ENCODE measurements at regions not wholly inside any gene's neighbourhood (a gene's known extent, or its start where the extent isn't known, plus 50 kb on each side); places are given as distances from the start of the nearest gene placed in this dataset.

GRCh38 chr1:193411714-193412113 is 225.3 kb upstream of the B3GALT2 start:
- TF ChIP-seq CTCF (conservative IDR thresholded peaks at IDR 0.05; ENCODE audit: control insufficient read depth, insufficient read depth, low read depth, low read length), result no peak
- H3K4me3 ChIP-seq (ENCODE audit: control insufficient read depth, low read depth, low read length), result no peak overlapping the region
- no peak for DNase-seq (ENCODE audit: low read depth)

- DNase-seq (ENCODE audit: low read depth), result no peak
- no peak overlapping the region for H3K4me3 ChIP-seq (ENCODE audit: control insufficient read depth, low read depth, low read length)
- no peak for TF ChIP-seq CTCF (conservative IDR thresholded peaks at IDR 0.05; ENCODE audit: control insufficient read depth, insufficient read depth, low read depth, low read length)
Observed at GRCh38 chr1:193411215-193411614, 224.8 kb upstream of the B3GALT2 start.

- DNase-seq (ENCODE audit: low read depth), result peak; percentile 37
- H3K4me3 ChIP-seq (ENCODE audit: control insufficient read depth, low read depth, low read length), result no peak overlapping the region
- no peak for TF ChIP-seq CTCF (conservative IDR thresholded peaks at IDR 0.05; ENCODE audit: control insufficient read depth, insufficient read depth, low read depth, low read length)
Observed at GRCh38 chr1:193408782-193409293, 222.4 kb upstream of the B3GALT2 start.

GRCh38 chr1:193406901-193407300 is 220.5 kb upstream of the B3GALT2 start:
- TF ChIP-seq CTCF (conservative IDR thresholded peaks at IDR 0.05; ENCODE audit: control insufficient read depth, insufficient read depth, low read depth, low read length), result peak; percentile 73
- no peak overlapping the region for H3K4me3 ChIP-seq (ENCODE audit: control insufficient read depth, low read depth, low read length)
- DNase-seq (ENCODE audit: low read depth), result peak; percentile 68

- H3K4me3 ChIP-seq (ENCODE audit: control insufficient read depth, low read depth, low read length), result no peak overlapping the region
- DNase-seq (ENCODE audit: low read depth), result no peak
- TF ChIP-seq CTCF (conservative IDR thresholded peaks at IDR 0.05; ENCODE audit: control insufficient read depth, insufficient read depth, low read depth, low read length), result no peak
Observed at GRCh38 chr1:193404236-193404635, 217.8 kb upstream of the B3GALT2 start.

- H3K4me3 ChIP-seq (ENCODE audit: control insufficient read depth, low read depth, low read length), result no peak overlapping the region
- TF ChIP-seq CTCF (conservative IDR thresholded peaks at IDR 0.05; ENCODE audit: control insufficient read depth, insufficient read depth, low read depth, low read length), result no peak
- DNase-seq (ENCODE audit: low read depth), result no peak
Observed at GRCh38 chr1:193402977-193403376, 216.6 kb upstream of the B3GALT2 start.

- no peak overlapping the region for H3K4me3 ChIP-seq (ENCODE audit: control insufficient read depth, low read depth, low read length)
- DNase-seq (ENCODE audit: low read depth), result no peak
- no peak for TF ChIP-seq CTCF (conservative IDR thresholded peaks at IDR 0.05; ENCODE audit: control insufficient read depth, insufficient read depth, low read depth, low read length)
Observed at GRCh38 chr1:193402037-193402436, 215.6 kb upstream of the B3GALT2 start.
